K562 (cell line): ENCODE measurements at regions not wholly inside any gene's neighbourhood (a gene's known extent, or its start where the extent isn't known, plus 50 kb on each side); places are given as distances from the start of the nearest gene placed in this dataset.
"Not testable (repeated sequence)": the region's sequence is repeated elsewhere in the genome, so short reads cannot be mapped to it uniquely, and the experiment has no call there.

Source experiments
- ATAC-seq: fragments of 200-7000 bp; cut with Tn5 transposase; 3 replicates; pipeline ENCODE4 v1.9.1; 2020; ENCODE audit warnings: moderate library complexity
- BruUV-seq: library from RNA; stranded (reverse); fragments of 400-500 nt; replicated peaks from 2 replicates; lab custom pipeline; 2021; lab: Mats Ljungman, UMichigan
- CTCF ChIA-PET: fragments of 300-600 bp; formaldehyde crosslinking; extraction: SDS; loops from one replicate; lab custom pipeline; 2021; ENCODE audit warnings: low intra/inter-chr PET ratio; lab: Yijun Ruan, JAX
- POLR2A ChIA-PET: fragments of 300-600, 350-650 bp; sonication (Branson Sonifier 250); formaldehyde crosslinking; extraction: SDS; loops from one replicate; lab custom pipeline; 2021; ENCODE audit warnings: antibody characterized with exemption, inconsistent platforms; lab: Yijun Ruan, JAX
- DNase-seq, 4 experiments: peaks; one replicate each; pipeline versions ENCODE4 v3.0.0 to v3.0.0-alpha.2; 2011 to 2018; ENCODE audit warnings: low spot score in 3 of 4, mixed read lengths in 3 of 4; ENCODE audit errors: extremely low read depth in 1 of 4
- FAIRE-seq: peaks from 2 replicates; lab custom pipeline; 2011; peaks lifted over from hg19 to GRCh38; lab: Jason Lieb, UNC
- H2AFZ ChIP-seq: 2 replicates; pipeline ENCODE4 v1.6.0; 2011; ENCODE audit warnings: low read depth, low read length, control low read depth, inconsistent platforms
- H3K27ac ChIP-seq: fragments of 200-600 bp; 3 replicates; pipeline ENCODE4 v1.8.0; 2011; ENCODE audit warnings: low read depth, mild to moderate bottlenecking, control low read depth, inconsistent platforms, low read length, moderate library complexity, mixed read lengths; ENCODE audit errors: extremely low read depth
- H3K27me3 ChIP-seq, 2 experiments: fragments of 300-600 bp in 1 of 2; 2 replicates in 1 of 2; 3 replicates in 1 of 2; pipeline versions ENCODE4 v1.6.0 to v1.8.0; 2011; ENCODE audit warnings: inconsistent platforms in 2 of 2, low read length in 2 of 2, mild to moderate bottlenecking in 1 of 2, mixed read lengths in 1 of 2, moderate library complexity in 1 of 2; ENCODE audit not compliant: control insufficient read depth in 2 of 2, insufficient read depth in 2 of 2
- H3K36me3 ChIP-seq: fragments of 300-600 bp; 3 replicates; pipeline ENCODE4 v1.8.0; 2011; ENCODE audit warnings: mild to moderate bottlenecking, low read length, inconsistent platforms; ENCODE audit not compliant: control insufficient read depth, insufficient read depth
- H3K4me1 ChIP-seq, 2 experiments: fragments of 200-600 bp in 1 of 2; replicated peaks in 1 of 2; 2 replicates in 1 of 2; 3 replicates in 1 of 2; pipeline versions ENCODE4 v1.5.1 to v1.8.0; 2011; ENCODE audit warnings: inconsistent platforms in 2 of 2, low read length in 2 of 2, mild to moderate bottlenecking in 1 of 2, mixed read lengths in 1 of 2, moderate library complexity in 1 of 2; ENCODE audit not compliant: control insufficient read depth in 2 of 2, insufficient read depth in 2 of 2
- H3K4me2 ChIP-seq: 2 replicates; pipeline ENCODE4 v1.6.1; 2011; ENCODE audit warnings: low read length, control low read depth, inconsistent platforms, mixed read lengths; ENCODE audit not compliant: insufficient read depth
- H3K4me3 ChIP-seq: fragments of 200-600 bp; sonication (generic), shearing (Covaris generic); 2 replicates; pipeline ENCODE4 v1.5.1; 2016; ENCODE audit warnings: control low read depth, inconsistent platforms
- H3K79me2 ChIP-seq: fragments of 200-600 bp; 3 replicates; pipeline ENCODE4 v1.8.0; 2011; ENCODE audit warnings: low read length, inconsistent platforms; ENCODE audit not compliant: control insufficient read depth, insufficient read depth
- H3K9ac ChIP-seq, 2 experiments: 2 replicates each; pipeline versions ENCODE4 v1.6.0 to v1.6.1; 2011; ENCODE audit warnings: low read depth in 2 of 2, low read length in 2 of 2, control low read depth in 1 of 2, inconsistent platforms in 1 of 2, mild to moderate bottlenecking in 1 of 2, mixed read lengths in 1 of 2; ENCODE audit not compliant: insufficient read depth in 1 of 2
- H3K9me1 ChIP-seq: one replicate; pipeline ENCODE4 v1.6.0; 2011; ENCODE audit warnings: inconsistent platforms, mild to moderate bottlenecking, low read length, moderate library complexity; ENCODE audit not compliant: control insufficient read depth, insufficient read depth
- H3K9me3 ChIP-seq: replicated peaks from 2 replicates; pipeline ENCODE4 v1.5.1; 2011; ENCODE audit warnings: low read depth, low read length, inconsistent platforms; ENCODE audit not compliant: control insufficient read depth, insufficient read depth
- H4K20me1 ChIP-seq: replicated peaks from 2 replicates; pipeline ENCODE4 v1.6.1; 2011; ENCODE audit warnings: low read length, inconsistent platforms, mixed read lengths; ENCODE audit not compliant: control insufficient read depth, insufficient read depth
- RAD21 ChIP-seq, 2 experiments: fragments of 250-450 bp in 1 of 2; fragments of 450-650 bp in 1 of 2; sonication (Bioruptor Pico) in 1 of 2; formaldehyde crosslinking in 1 of 2; IDR thresholded peaks in 1 of 2; conservative IDR thresholded peaks in 1 of 2; 2 replicates each; pipeline versions ENCODE4 v1.4.0 to v1.8.0; 2020 to 2022; ENCODE audit warnings: mild to moderate bottlenecking in 2 of 2, moderate library complexity in 1 of 2
- ZNF766 ChIP-seq: fragments of 200-800 bp; sonication (Bioruptor generic); conservative IDR thresholded peaks from 2 replicates; pipeline ENCODE4 v1.6.1; 2016; ENCODE audit warnings: missing genetic modification characterization, missing compliant biosample characterization
- ZNF778 ChIP-seq: fragments of 450-650 bp; formaldehyde crosslinking; IDR thresholded peaks from 2 replicates; pipeline ENCODE4 v1.4.0; 2020; ENCODE audit warnings: mild to moderate bottlenecking, moderate library complexity
- WGBS: fragments of 100-300 bp; shearing (Covaris generic); methylation state at CpG from one replicate; pipeline ENCODE4 v1.1.6; 2016; ENCODE audit warnings: low coverage, mixed read lengths; ENCODE audit not compliant: insufficient coverage; ENCODE audit errors: missing lambda C conversion rate; 5-methylcytosine and 5-hydroxymethylcytosine counted together
- in situ Hi-C: fragments of 300-500 bp; cut with MboI; formaldehyde crosslinking; loops from 4 replicates; pipeline ENCODE4 v1.15.0; 2018; ENCODE audit warnings: inconsistent platforms, mixed read lengths
- intact Hi-C: fragments of 100-400 bp; cut with micrococcal nuclease; formaldehyde crosslinking; loops from 2 replicates; pipeline ENCODE4 v1.14.2; 2022
- TF ChIP-seq, protein P1 (sequence below), 2 experiments: fragments of 450-650 bp in 1 of 2; IDR thresholded peaks; 2 replicates each; pipeline ENCODE4 v1.6.1; 2011 to 2017; ENCODE audit warnings: low read depth in 2 of 2, antibody characterized with exemption in 1 of 2, borderline replicate concordance in 1 of 2, low read length in 1 of 2, mild to moderate bottlenecking in 1 of 2, mixed read lengths in 1 of 2; ENCODE audit not compliant: control insufficient read depth in 1 of 2
- TF ChIP-seq, protein P2 (sequence below), 3 experiments: IDR thresholded peaks in 2 of 3; conservative IDR thresholded peaks in 1 of 3; 2 replicates each; pipeline ENCODE4 v1.5.1; 2011 to 2012; ENCODE audit warnings: low read length in 3 of 3, mild to moderate bottlenecking in 3 of 3, control low read depth in 2 of 3, improper control_type of control experiment in 1 of 3, inconsistent platforms in 1 of 3, low read depth in 1 of 3, mixed read lengths in 1 of 3, moderate library complexity in 1 of 3; ENCODE audit not compliant: insufficient read depth in 2 of 3
- TF ChIP-seq, protein P3 (sequence below): fragments of 250-450 bp; sonication (Bioruptor Pico); IDR thresholded peaks from 2 replicates; pipeline ENCODE4 v1.4.0; 2020; ENCODE audit warnings: borderline replicate concordance

DNA sequence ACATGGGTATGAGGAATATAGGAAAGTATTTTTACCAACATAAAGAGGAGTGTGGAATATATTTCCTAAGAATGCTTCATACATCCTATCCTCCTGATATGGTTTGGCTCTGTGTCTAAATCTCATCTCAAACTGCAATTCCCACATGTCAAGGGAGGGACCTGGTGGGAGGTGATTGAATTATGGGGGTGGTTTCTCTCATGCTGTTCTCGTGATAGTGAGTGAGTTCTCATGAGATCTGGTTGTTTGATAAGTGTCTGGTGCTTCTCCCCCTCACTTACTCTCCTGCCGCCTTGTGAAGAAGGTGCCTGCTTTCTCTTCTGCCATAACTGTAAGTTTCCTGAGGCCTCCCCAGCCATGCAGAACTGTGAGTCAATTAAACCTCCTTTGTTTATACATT is 62.2 kb upstream of the CYRIA start:
- H4K20me1 ChIP-seq, BruUV-seq, H3K27ac ChIP-seq, H3K4me2 ChIP-seq, H3K36me3 ChIP-seq, POLR2A ChIA-PET, H3K4me3 ChIP-seq, H3K4me1 ChIP-seq, H3K9me1 ChIP-seq, in situ Hi-C loops, CTCF ChIA-PET, ATAC-seq, H2AFZ ChIP-seq, H3K79me2 ChIP-seq, FAIRE-seq, DNase-seq, H3K27me3 ChIP-seq, intact Hi-C loops, H3K9me3 ChIP-seq, H3K9ac ChIP-seq: not testable (repeated sequence)
- TF ChIP-seq ZNF766, result 0 out of 2 replicates have a peak, but pooled peaks have one; percentile 35
- 0% methylated on average over 2 of the region's 2 CpGs for WGBS

DNA sequence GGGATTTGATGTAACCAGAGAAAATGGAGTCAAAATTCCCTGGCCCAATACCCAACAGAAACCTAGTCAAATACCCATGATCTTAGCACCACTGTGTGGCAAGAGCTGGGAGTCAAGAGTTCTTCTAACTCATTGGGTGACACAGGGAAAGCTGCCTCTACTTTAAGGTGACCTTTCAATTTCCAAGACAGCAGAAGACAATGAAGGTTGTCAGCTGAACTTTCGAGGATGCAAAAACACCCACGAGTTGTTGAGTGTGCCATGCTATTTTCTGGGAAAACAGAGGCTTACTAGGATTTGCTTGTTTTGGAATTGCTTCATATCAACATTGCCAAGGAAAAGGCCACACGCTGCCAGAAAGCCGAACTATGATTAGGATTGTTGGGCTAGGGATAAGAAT is 61.6 kb upstream of the CYRIA start:
- Histone ChIP-seq H3K79me2 (no peaks in the 10 kb centered on the region), H3K36me3 (no peaks in the 10 kb centered on the region), H3K9me1 (no peaks in the 10 kb centered on the region), H3K4me1 (no peaks in the 10 kb centered on the region), H3K9me3 (no peaks in the 10 kb centered on the region; the same call in 1 of the 2 replicates), H3K4me3 (no peak overlapping the region), H4K20me1 (no peaks in the 10 kb centered on the region), H2AFZ (no peak overlapping the region), H3K4me2 (no peak overlapping the region), H3K27me3 (peaks cover 9 to 13% of the 10 kb centered on the region in 2 experiments; a peak in 4 of 5 replicates), H3K27ac (no peak overlapping the region), H3K9ac (no peak overlapping the region)
- ATAC-seq, result no peak
- intact Hi-C loops, result no loop called here
- no peak for DNase-seq
- in situ Hi-C loops, result no loop called here
- peak in 1 of 2 experiments; percentile 64; a peak in 3 of 4 replicates for TF ChIP-seq RAD21 (CRISPR knock-in tag; conservative IDR thresholded peaks at IDR 0.05 in 1 of 2, IDR thresholded peaks at IDR 0.05 in 1 of 2)
- no peak for TF ChIP-seq ZNF778
- TF ChIP-seq, protein P1, sequence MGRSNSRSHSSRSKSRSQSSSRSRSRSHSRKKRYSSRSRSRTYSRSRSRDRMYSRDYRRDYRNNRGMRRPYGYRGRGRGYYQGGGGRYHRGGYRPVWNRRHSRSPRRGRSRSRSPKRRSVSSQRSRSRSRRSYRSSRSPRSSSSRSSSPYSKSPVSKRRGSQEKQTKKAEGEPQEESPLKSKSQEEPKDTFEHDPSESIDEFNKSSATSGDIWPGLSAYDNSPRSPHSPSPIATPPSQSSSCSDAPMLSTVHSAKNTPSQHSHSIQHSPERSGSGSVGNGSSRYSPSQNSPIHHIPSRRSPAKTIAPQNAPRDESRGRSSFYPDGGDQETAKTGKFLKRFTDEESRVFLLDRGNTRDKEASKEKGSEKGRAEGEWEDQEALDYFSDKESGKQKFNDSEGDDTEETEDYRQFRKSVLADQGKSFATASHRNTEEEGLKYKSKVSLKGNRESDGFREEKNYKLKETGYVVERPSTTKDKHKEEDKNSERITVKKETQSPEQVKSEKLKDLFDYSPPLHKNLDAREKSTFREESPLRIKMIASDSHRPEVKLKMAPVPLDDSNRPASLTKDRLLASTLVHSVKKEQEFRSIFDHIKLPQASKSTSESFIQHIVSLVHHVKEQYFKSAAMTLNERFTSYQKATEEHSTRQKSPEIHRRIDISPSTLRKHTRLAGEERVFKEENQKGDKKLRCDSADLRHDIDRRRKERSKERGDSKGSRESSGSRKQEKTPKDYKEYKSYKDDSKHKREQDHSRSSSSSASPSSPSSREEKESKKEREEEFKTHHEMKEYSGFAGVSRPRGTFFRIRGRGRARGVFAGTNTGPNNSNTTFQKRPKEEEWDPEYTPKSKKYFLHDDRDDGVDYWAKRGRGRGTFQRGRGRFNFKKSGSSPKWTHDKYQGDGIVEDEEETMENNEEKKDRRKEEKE (IDR thresholded peaks at IDR 0.05; ENCODE audit: borderline replicate concordance in 1 of 2, control insufficient read depth in 1 of 2, low read depth in 2 of 2, low read length in 1 of 2), result no peak
- TF ChIP-seq, protein P2, sequence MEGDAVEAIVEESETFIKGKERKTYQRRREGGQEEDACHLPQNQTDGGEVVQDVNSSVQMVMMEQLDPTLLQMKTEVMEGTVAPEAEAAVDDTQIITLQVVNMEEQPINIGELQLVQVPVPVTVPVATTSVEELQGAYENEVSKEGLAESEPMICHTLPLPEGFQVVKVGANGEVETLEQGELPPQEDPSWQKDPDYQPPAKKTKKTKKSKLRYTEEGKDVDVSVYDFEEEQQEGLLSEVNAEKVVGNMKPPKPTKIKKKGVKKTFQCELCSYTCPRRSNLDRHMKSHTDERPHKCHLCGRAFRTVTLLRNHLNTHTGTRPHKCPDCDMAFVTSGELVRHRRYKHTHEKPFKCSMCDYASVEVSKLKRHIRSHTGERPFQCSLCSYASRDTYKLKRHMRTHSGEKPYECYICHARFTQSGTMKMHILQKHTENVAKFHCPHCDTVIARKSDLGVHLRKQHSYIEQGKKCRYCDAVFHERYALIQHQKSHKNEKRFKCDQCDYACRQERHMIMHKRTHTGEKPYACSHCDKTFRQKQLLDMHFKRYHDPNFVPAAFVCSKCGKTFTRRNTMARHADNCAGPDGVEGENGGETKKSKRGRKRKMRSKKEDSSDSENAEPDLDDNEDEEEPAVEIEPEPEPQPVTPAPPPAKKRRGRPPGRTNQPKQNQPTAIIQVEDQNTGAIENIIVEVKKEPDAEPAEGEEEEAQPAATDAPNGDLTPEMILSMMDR (IDR thresholded peaks at IDR 0.05 in 2 of 3, conservative IDR thresholded peaks at IDR 0.05 in 1 of 3; ENCODE audit: insufficient read depth in 2 of 3, low read depth in 1 of 3, low read length in 3 of 3), result peak in 1 of 3 experiments; percentile 37; a peak in 2 of 6 replicates
- TF ChIP-seq, protein P3, sequence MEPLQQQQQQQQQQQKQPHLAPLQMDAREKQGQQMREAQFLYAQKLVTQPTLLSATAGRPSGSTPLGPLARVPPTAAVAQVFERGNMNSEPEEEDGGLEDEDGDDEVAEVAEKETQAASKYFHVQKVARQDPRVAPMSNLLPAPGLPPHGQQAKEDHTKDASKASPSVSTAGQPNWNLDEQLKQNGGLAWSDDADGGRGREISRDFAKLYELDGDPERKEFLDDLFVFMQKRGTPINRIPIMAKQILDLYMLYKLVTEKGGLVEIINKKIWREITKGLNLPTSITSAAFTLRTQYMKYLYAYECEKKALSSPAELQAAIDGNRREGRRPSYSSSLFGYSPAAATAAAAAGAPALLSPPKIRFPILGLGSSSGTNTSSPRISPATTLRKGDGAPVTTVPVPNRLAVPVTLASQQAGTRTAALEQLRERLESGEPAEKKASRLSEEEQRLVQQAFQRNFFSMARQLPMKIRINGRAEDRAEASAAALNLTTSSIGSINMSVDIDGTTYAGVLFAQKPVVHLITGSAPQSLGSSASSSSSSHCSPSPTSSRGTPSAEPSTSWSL, result no peak
- POLR2A ChIA-PET, result no interaction called here
- CTCF ChIA-PET, result no interaction called here
- FAIRE-seq, result no peak
- 3% methylated on average over 4 of the region's 4 CpGs for WGBS
- no TSS peak for BruUV-seq
